ENCODE measurements at regions not wholly inside any gene's neighbourhood (a gene's known extent, or its start where the extent isn't known, plus 50 kb on each side); places are given as distances from the start of the nearest gene placed in this dataset.

DNA sequence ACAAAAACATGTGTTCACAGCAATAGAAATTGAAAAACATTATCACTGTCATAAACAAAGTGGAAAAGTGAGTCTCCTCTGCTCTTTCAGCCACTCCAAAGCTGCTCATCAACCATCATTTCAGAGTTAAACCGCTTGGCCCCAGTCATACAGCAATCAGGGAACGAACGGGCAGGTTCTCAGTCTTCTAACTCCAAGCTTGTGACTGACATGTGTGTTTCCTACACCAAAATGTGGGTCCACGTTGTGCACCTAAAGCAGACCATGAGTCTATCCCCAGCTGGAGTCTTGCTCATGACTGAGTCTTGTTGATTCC lies 582.6 kb upstream of the ID2 start:
- TF ChIP-seq, protein P1, sequence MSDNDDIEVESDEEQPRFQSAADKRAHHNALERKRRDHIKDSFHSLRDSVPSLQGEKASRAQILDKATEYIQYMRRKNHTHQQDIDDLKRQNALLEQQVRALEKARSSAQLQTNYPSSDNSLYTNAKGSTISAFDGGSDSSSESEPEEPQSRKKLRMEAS (IDR thresholded peaks at IDR 0.05): no peak
- TF ChIP-seq TEAD4 (IDR thresholded peaks at IDR 0.05): no peak
- no peak for TF ChIP-seq YY1 (IDR thresholded peaks at IDR 0.05; ENCODE audit: low read depth)
- TF ChIP-seq RAD21 (IDR thresholded peaks at IDR 0.05; ENCODE audit: low read depth): no peak
- no peak for TF ChIP-seq TCF12 (IDR thresholded peaks at IDR 0.05; ENCODE audit: low read depth)
- no peak for TF ChIP-seq CREB1 (IDR thresholded peaks at IDR 0.05; ENCODE audit: low read depth)
- TF ChIP-seq EP300 (IDR thresholded peaks at IDR 0.05; ENCODE audit: borderline replicate concordance): no peak
- no peak for TF ChIP-seq NFIC (IDR thresholded peaks at IDR 0.05)
- no peak for TF ChIP-seq EGR1 (IDR thresholded peaks at IDR 0.05)
- no peak for TF ChIP-seq TAF1 (IDR thresholded peaks at IDR 0.05; ENCODE audit: low read depth)
